Pancreas (tissue), 10 donors: ENCODE measurements at regions not wholly inside any gene's neighbourhood (a gene's known extent, or its start where the extent isn't known, plus 50 kb on each side); places are given as distances from the start of the nearest gene placed in this dataset.

Source experiments
- ATAC-seq, 4 donors: fragments of 200-7000 bp; cut with Tn5 transposase; one replicate each; pipeline versions ENCODE4 v1.8.0 to v1.9.1; 2020; ENCODE audit warnings: mild to moderate bottlenecking in 4 of 4, moderate library complexity in 4 of 4
- DNase-seq, 6 donors: peaks; one replicate each; pipeline ENCODE4 v3.0.0-alpha.2; 2020
- FAIRE-seq: peaks from 2 replicates; lab custom pipeline; 2012; peaks lifted over from hg19 to GRCh38; lab: Jason Lieb, UNC
- H3K27ac ChIP-seq, 4 donors: fragments of 200-600 bp; sonication (generic); 1 replicate in 3 of 4; 2 replicates in 1 of 4; pipeline versions ENCODE4 v1.5.0 to v1.8.0; 2020
- H3K27me3 ChIP-seq, 4 donors: fragments of 200-600 bp; one replicate each; pipeline ENCODE4 v1.8.0; 2021
- H3K36me3 ChIP-seq, 3 donors: fragments of 200-600 bp; sonication (generic) in 1 of 3; one replicate each; pipeline versions ENCODE4 v1.5.0 to v1.8.0; 2020 to 2021
- H3K4me1 ChIP-seq, 3 donors: fragments of 200-600 bp; one replicate each; pipeline ENCODE4 v1.8.0; 2021
- H3K4me3 ChIP-seq, 4 donors: fragments of 200-600 bp; sonication (generic) in 2 of 4; one replicate each; pipeline versions ENCODE4 v1.5.0 to v1.8.0; 2020 to 2021
- H3K9me3 ChIP-seq, 4 donors: fragments of 200-600 bp; one replicate each; pipeline ENCODE4 v1.8.0; 2021
- CTCF ChIP-seq, 4 donors: fragments of 200-600 bp; sonication (generic) in 3 of 4; IDR thresholded peaks; one replicate each; pipeline versions ENCODE4 v1.5.0 to v1.8.0; 2021; ENCODE audit warnings: antibody characterized with exemption in 4 of 4
- WGBS, 2 donors: extraction: QIAGEN DNeasy Blood & Tissue Kit; methylation state at CpG; one replicate each; pipeline ENCODE4 v1.1.7; 2013; 5-methylcytosine and 5-hydroxymethylcytosine counted together
- intact Hi-C, 3 donors: fragments of 100-400 bp; cut with DNase I; formaldehyde crosslinking; loops; one replicate each; pipeline versions ENCODE4 v1.11.1 to v1.14.2; 2022
- donor health status: healthy with polysubstance abuse.
- donor health status: DM: no; HTN: no; CAD: no; lungs with moderate emphysema.
- donor health status: DM: no; HTN: no; CAD: no.
- donor health status: control.
- donor health status: control.
- donor health status: Bipolar disorder and iron deficiency.
- donor health status: DM: yes; HTN: yes; CAD: no.
- donor health status: DM: no; HTN: no; CAD: no.
- donor health status: DM: no; HTN: no; CAD: no.
- donor health status: DM: yes; HTN: yes; CAD: no.

- no peak for TF ChIP-seq CTCF (IDR thresholded peaks at IDR 0.05)
- H3K27me3 ChIP-seq = no peaks in the 10 kb centered on the region
- H3K9me3 ChIP-seq = no peaks in the 10 kb centered on the region
- DNase-seq = no peak
- H3K4me1 ChIP-seq = no peaks in the 10 kb centered on the region
- FAIRE-seq = no peak
- H3K4me3 ChIP-seq = no peak overlapping the region
- H3K27ac ChIP-seq = no peak overlapping the region
- WGBS, 2 donors = 88 to 91% methylated on average over 7 of the region's 7 CpGs
- intact Hi-C loops = no loop called here
- ATAC-seq = no peak
- H3K36me3 ChIP-seq = no peaks in the 10 kb centered on the region
These were observed 567.9 kb downstream of the CCDC171 start for GRCh38 chr9:16120727-16121126.

- H3K36me3 ChIP-seq = no peaks in the 10 kb centered on the region
- no peak overlapping the region for H3K4me3 ChIP-seq
- intact Hi-C loops = no loop called here
- ATAC-seq = no peak
- H3K27ac ChIP-seq = no peak overlapping the region
- TF ChIP-seq CTCF (IDR thresholded peaks at IDR 0.05) = no peak
- no peaks in the 10 kb centered on the region for H3K27me3 ChIP-seq
- FAIRE-seq = no peak
- 64% methylated on average over 9 of the region's 9 CpGs for WGBS, 2 donors
- no peak for DNase-seq
- no peaks in the 10 kb centered on the region for H3K4me1 ChIP-seq
- H3K9me3 ChIP-seq = no peaks in the 10 kb centered on the region
These were observed 568.3 kb downstream of the CCDC171 start for GRCh38 chr9:16121168-16121567.

GRCh38 chr9:16121601-16122286 lies 568.9 kb downstream of the CCDC171 start:
- Histone ChIP-seq H3K4me1 (no peaks in the 10 kb centered on the region), H3K9me3 (no peaks in the 10 kb centered on the region), H3K27me3 (no peaks in the 10 kb centered on the region), H3K4me3 (no peak overlapping the region), H3K27ac (no peak overlapping the region), H3K36me3 (no peaks in the 10 kb centered on the region)
- intact Hi-C loops = no loop called here
- FAIRE-seq (no peak), ATAC-seq (no peak), DNase-seq (no peak)
- no peak for TF ChIP-seq CTCF (IDR thresholded peaks at IDR 0.05)
- 79 to 81% methylated on average over 7 of the region's 7 CpGs for WGBS, 2 donors

- Histone ChIP-seq H3K4me1 (no peaks in the 10 kb centered on the region), H3K27me3 (no peaks in the 10 kb centered on the region), H3K27ac (no peak overlapping the region), H3K4me3 (no peak overlapping the region), H3K36me3 (no peaks in the 10 kb centered on the region), H3K9me3 (no peaks in the 10 kb centered on the region)
- TF ChIP-seq CTCF (IDR thresholded peaks at IDR 0.05) = no peak
- ATAC-seq (no peak), FAIRE-seq (no peak), DNase-seq (no peak)
- intact Hi-C loops = no loop called here
- 83 to 85% methylated on average over 2 of the region's 2 CpGs for WGBS, 2 donors
These were observed 572.8 kb downstream of the CCDC171 start for GRCh38 chr9:16125629-16126028.

- no peak for DNase-seq
- 71 to 84% methylated on average over 2 of the region's 2 CpGs for WGBS, 2 donors
- no peaks in the 10 kb centered on the region for H3K9me3 ChIP-seq
- ATAC-seq = peak in 1 of 4 donors; percentile 18
- H3K27me3 ChIP-seq = no peaks in the 10 kb centered on the region
- no peak overlapping the region for H3K27ac ChIP-seq
- H3K36me3 ChIP-seq = no peaks in the 10 kb centered on the region
- TF ChIP-seq CTCF (IDR thresholded peaks at IDR 0.05) = no peak
- intact Hi-C loops = no loop called here
- H3K4me3 ChIP-seq = no peak overlapping the region
- no peaks in the 10 kb centered on the region for H3K4me1 ChIP-seq
- no peak for FAIRE-seq
These were observed 573.2 kb downstream of the CCDC171 start for GRCh38 chr9:16126042-16126441.
